CD4-positive, alpha-beta T cell (primary cell): ENCODE measurements at regions not wholly inside any gene's neighbourhood (a gene's known extent, or its start where the extent isn't known, plus 50 kb on each side); places are given as distances from the start of the nearest gene placed in this dataset.

Experiments used
- ATAC-seq: fragments of 200-7000 bp; cut with Tn5 transposase; one replicate; pipeline ENCODE4 v1.10.0; 2022; ENCODE audit warnings: mild to moderate bottlenecking; ENCODE audit not compliant: poor library complexity
- CTCF ChIA-PET: fragments of 350-600 bp; sonication (Branson Sonifier 250); formaldehyde crosslinking; loops from one replicate; lab custom pipeline; 2021; ENCODE audit warnings: antibody characterized with exemption, inconsistent platforms; lab: Charles Lee
- POLR2A ChIA-PET: fragments of 350-600 bp; sonication (Branson Sonifier 250); formaldehyde crosslinking; loops from one replicate; lab custom pipeline; 2021; ENCODE audit warnings: antibody characterized with exemption, inconsistent platforms; lab: Charles Lee
- DNase-seq, 14 experiments: peaks; one replicate each; pipeline ENCODE4 v3.0.0-alpha.2; 2013 to 2020; ENCODE audit warnings: mixed read lengths in 2 of 14
- H3K27ac ChIP-seq, 2 donors: one replicate each; pipeline versions ENCODE4 v1.5.1 to v1.7.0; 2013; ENCODE audit warnings: low read length in 2 of 2, low read depth in 1 of 2, mild to moderate bottlenecking in 1 of 2
- H3K27me3 ChIP-seq, 2 experiments: 1 replicate in 1 of 2; 2 replicates in 1 of 2; pipeline versions ENCODE4 v1.6.1 to v1.7.0; 2013; ENCODE audit warnings: low read length in 2 of 2, control low read depth in 1 of 2, mild to moderate bottlenecking in 1 of 2, moderate library complexity in 1 of 2; ENCODE audit not compliant: insufficient read depth in 2 of 2, control insufficient read depth in 1 of 2
- H3K36me3 ChIP-seq: one replicate; pipeline ENCODE4 v1.6.1; 2013; ENCODE audit warnings: low read length, control low read depth; ENCODE audit not compliant: insufficient read depth
- H3K4me1 ChIP-seq: one replicate; pipeline ENCODE4 v1.6.1; 2013; ENCODE audit warnings: low read length, control low read depth; ENCODE audit not compliant: insufficient read depth
- H3K4me3 ChIP-seq: one replicate; pipeline ENCODE4 v1.5.1; 2013; ENCODE audit warnings: mild to moderate bottlenecking, low read length, moderate library complexity
- H3K9me3 ChIP-seq, 2 experiments: 1 replicate in 1 of 2; 2 replicates in 1 of 2; pipeline versions ENCODE4 v1.6.1 to v1.7.0; 2013; ENCODE audit warnings: low read length in 2 of 2, mild to moderate bottlenecking in 2 of 2, control low read depth in 1 of 2, moderate library complexity in 1 of 2; ENCODE audit not compliant: control insufficient read depth in 1 of 2, insufficient read depth in 1 of 2
- H3K27ac Mint-ChIP-seq: one replicate; pipeline ENCODE4 v1.8.0; 2020; ENCODE audit warnings: mixed read lengths
- H3K27me3 Mint-ChIP-seq: one replicate; pipeline ENCODE4 v1.8.0; 2021; ENCODE audit warnings: mixed read lengths
- H3K36me3 Mint-ChIP-seq: one replicate; pipeline ENCODE4 v1.8.0; 2021; ENCODE audit warnings: low read depth, mixed read lengths
- H3K4me1 Mint-ChIP-seq: one replicate; pipeline ENCODE4 v1.8.0; 2021; ENCODE audit warnings: low read depth, mixed read lengths
- H3K4me3 Mint-ChIP-seq: one replicate; pipeline ENCODE4 v1.8.0; 2020; ENCODE audit warnings: mild to moderate bottlenecking, mixed read lengths
- H3K9me3 Mint-ChIP-seq: one replicate; pipeline ENCODE4 v1.8.0; 2020; ENCODE audit warnings: mixed read lengths
- intact Hi-C, 2 experiments: fragments of 100-400 bp; cut with DNase I in 1 of 2; cut with micrococcal nuclease in 1 of 2; formaldehyde crosslinking; loops; one replicate each; pipeline versions ENCODE4 v1.15.1 to v1.9.0; 2023 to 2025; cut with DNase I, micrococcal nuclease
- TF ChIP-seq, protein P1 (sequence below): fragments of 200-600 bp; IDR thresholded peaks from one replicate; pipeline ENCODE4 v1.8.0; 2022; ENCODE audit warnings: antibody characterized with exemption, mild to moderate bottlenecking

DNA sequence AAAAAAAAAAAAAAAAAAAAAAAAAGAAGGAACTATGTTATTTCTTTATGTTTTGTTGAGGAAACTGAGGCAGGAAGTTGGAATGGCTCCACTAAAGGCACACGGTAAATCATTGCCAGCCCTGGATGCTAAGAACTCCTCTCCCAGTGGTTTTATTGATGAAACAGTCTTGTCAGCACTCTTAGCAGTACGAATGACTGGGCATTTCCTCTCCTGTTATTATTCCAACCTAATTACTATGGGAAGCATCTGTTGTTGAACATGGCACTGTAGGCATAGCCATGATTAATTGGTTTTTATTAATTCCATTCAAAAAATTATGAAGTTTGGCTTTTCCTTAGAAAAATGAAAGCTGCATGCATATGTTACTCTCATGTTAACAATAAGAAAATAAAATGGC lies 1387.1 kb upstream of the TMEM132C start:
- TF ChIP-seq, protein P1, sequence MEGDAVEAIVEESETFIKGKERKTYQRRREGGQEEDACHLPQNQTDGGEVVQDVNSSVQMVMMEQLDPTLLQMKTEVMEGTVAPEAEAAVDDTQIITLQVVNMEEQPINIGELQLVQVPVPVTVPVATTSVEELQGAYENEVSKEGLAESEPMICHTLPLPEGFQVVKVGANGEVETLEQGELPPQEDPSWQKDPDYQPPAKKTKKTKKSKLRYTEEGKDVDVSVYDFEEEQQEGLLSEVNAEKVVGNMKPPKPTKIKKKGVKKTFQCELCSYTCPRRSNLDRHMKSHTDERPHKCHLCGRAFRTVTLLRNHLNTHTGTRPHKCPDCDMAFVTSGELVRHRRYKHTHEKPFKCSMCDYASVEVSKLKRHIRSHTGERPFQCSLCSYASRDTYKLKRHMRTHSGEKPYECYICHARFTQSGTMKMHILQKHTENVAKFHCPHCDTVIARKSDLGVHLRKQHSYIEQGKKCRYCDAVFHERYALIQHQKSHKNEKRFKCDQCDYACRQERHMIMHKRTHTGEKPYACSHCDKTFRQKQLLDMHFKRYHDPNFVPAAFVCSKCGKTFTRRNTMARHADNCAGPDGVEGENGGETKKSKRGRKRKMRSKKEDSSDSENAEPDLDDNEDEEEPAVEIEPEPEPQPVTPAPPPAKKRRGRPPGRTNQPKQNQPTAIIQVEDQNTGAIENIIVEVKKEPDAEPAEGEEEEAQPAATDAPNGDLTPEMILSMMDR = no peak
- Mint-ChIP-seq H3K36me3 (no peaks in the 10 kb centered on the region), H3K27me3 (no peaks in the 10 kb centered on the region), H3K27ac (no peak overlapping the region), H3K4me1 (no peaks in the 10 kb centered on the region), H3K9me3 (no peaks in the 10 kb centered on the region), H3K4me3 (no peak overlapping the region)
- DNase-seq = no peak
- ChIA-PET POLR2A (no interaction called here), CTCF (no interaction called here)
- no peaks in the 10 kb centered on the region for H3K27me3 ChIP-seq
- intact Hi-C loops = loop anchor here (10.0 kb wide), 2 partner anchors 1345 to 1545 kb away; no protein-coding TSS in a partner anchor
- no peaks in the 10 kb centered on the region for H3K36me3 ChIP-seq
- peaks cover 0 to 3% of the 10 kb centered on the region in 2 experiments for H3K9me3 ChIP-seq
- no peaks in the 10 kb centered on the region for H3K4me1 ChIP-seq
- H3K27ac ChIP-seq = no peak overlapping the region
- ATAC-seq = no peak
- H3K4me3 ChIP-seq = no peak overlapping the region

DNA sequence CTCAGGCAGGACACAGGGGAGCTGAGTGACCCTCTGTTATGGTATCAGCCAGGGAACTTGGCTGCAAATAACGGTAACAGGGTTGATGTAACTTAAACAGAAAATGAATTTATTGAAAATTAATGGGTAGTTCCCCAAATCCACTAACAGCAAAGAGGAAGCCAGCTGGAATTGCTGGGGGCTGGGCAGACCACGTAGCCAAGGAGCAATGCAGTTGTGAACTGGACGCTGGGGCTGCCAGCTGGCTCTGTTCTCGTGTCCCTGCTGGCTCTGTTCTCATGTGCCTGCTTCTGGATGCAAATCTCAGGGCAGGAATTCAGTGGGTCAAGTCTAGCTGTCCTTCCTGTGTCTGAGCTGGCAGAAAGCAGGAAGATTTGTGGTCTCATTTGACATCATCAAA lies 1383.3 kb upstream of the TMEM132C start:
- TF ChIP-seq, protein P1 = no peak
- DNase-seq (no peak), ATAC-seq (no peak)
- H3K36me3 ChIP-seq = no peaks in the 10 kb centered on the region
- Mint-ChIP-seq H3K9me3 (no peaks in the 10 kb centered on the region), H3K4me1 (no peaks in the 10 kb centered on the region), H3K4me3 (no peak overlapping the region), H3K27me3 (no peaks in the 10 kb centered on the region), H3K27ac (no peak overlapping the region), H3K36me3 (no peaks in the 10 kb centered on the region)
- CTCF ChIA-PET = no interaction called here
- peaks cover 0 to 3% of the 10 kb centered on the region in 2 experiments for H3K9me3 ChIP-seq
- intact Hi-C loops = no loop called here
- no peaks in the 10 kb centered on the region for H3K4me1 ChIP-seq
- H3K27ac ChIP-seq = no peak overlapping the region
- no peak overlapping the region for H3K4me3 ChIP-seq
- no peaks in the 10 kb centered on the region for H3K27me3 ChIP-seq
- POLR2A ChIA-PET = no interaction called here

DNA sequence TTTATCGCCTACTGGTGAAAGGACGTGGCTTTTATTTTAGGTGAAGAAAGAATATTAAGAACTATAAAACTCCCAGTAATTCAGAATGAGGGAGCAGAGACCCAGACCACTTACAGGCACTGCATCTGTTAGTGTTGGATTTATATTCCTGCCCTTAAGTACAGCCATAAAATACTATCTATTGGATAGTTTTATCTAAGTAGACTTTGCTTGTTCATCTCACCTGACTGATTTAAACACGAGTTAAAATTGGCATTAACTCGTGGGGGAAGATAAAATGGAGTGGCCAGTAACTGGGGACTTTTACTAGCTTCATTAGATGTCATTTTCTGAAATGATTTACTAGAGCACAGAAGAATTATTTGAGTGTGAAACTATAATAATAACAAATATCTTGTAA lies 1377.5 kb upstream of the TMEM132C start:
- Histone ChIP-seq H3K9me3 (peaks cover 0 to 6% of the 10 kb centered on the region in 2 experiments), H3K27me3 (no peaks in the 10 kb centered on the region), H3K36me3 (no peaks in the 10 kb centered on the region), H3K4me3 (no peak overlapping the region), H3K27ac (no peak overlapping the region), H3K4me1 (no peaks in the 10 kb centered on the region)
- peaks cover 3% of the 10 kb centered on the region for H3K27me3 Mint-ChIP-seq
- peaks cover 3% of the 10 kb centered on the region for H3K9me3 Mint-ChIP-seq
- CTCF ChIA-PET = no interaction called here
- H3K36me3 Mint-ChIP-seq = no peaks in the 10 kb centered on the region
- no peak overlapping the region for H3K27ac Mint-ChIP-seq
- TF ChIP-seq, protein P1 = no peak
- no peak for ATAC-seq
- intact Hi-C loops = no loop called here
- no peaks in the 10 kb centered on the region for H3K4me1 Mint-ChIP-seq
- POLR2A ChIA-PET = no interaction called here
- DNase-seq = no peak
- H3K4me3 Mint-ChIP-seq = no peak overlapping the region
